ENCODE measurements at regions not wholly inside any gene's neighbourhood (a gene's known extent, or its start where the extent isn't known, plus 50 kb on each side); places are given as distances from the start of the nearest gene placed in this dataset.

DNA sequence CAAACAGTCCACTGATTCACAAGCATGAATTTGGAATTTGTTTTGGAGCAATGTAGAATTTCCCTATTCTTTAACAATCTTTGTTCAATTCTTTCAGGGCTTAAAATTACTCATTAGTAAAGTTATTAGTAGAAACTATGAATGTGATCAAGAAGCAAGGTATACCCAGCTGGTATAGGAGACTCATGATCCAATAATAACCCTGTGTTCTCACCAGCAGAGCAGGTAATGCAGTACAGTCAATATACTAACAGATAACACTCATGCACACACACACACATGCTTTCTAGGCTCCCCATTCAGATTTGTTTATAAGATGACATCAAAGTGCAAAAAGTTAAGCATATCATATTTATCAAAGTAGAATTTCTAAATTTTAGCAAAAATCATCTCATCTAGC, 445.2 kb downstream of the ELAVL2 start:
- no peak for TF ChIP-seq EZH2 (IDR thresholded peaks at IDR 0.05; ENCODE audit: insufficient read depth, poor library complexity, severe bottlenecking)
- no peak for TF ChIP-seq EZH2phosphoT487 (IDR thresholded peaks at IDR 0.05; ENCODE audit: insufficient read depth, low read depth)

DNA sequence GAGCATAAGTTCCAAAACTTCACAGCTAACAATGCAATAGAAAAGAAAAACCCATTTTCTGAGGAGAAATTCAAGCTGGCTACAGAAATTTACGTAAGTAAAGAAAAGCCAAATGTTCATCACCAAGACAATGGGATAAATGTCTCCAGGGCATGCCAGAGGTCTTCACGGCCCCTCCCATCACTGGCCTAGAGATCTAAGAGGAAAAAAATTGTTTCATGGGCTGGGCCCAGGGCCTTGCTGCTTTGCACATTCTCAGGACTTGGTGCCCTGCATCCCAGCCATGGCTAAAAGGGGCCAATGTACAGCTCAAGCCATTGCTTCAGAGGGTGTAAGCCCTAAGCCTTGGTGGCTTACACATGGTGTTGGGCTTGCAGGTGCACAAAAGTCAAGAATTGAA, 443.6 kb downstream of the ELAVL2 start:
- WGBS, 2 experiments (ENCODE audit: low coverage in 1 of 2, low lambda C conversion rate in 2 of 2, missing lambda C conversion rate in 2 of 2): 28 to 45% methylated on average over 2 of the region's 2 CpGs
- H3K9me3 ChIP-seq (ENCODE audit: low read depth): no peaks in the 10 kb centered on the region

More for the DNA sequence above, 445.2 kb downstream of the ELAVL2 start:
- Histone ChIP-seq H3K4me2 (ENCODE audit: unreplicated experiment) (no peak overlapping the region), H4K20me1 (ENCODE audit: insufficient read depth) (no peaks in the 10 kb centered on the region), H3K9me2 (ENCODE audit: insufficient read depth) (no peaks in the 10 kb centered on the region), H3K27me3 (replicated peaks; ENCODE audit: insufficient read depth) (no peaks in the 10 kb centered on the region), H3K4me1 (ENCODE audit: insufficient read depth) (peaks cover 18% of the 10 kb centered on the region), H2AFZ (no peak overlapping the region), H3F3A (ENCODE audit: insufficient read depth) (peaks cover 8% of the 10 kb centered on the region; the same call in 1 of the 2 replicates), H3K79me2 (ENCODE audit: insufficient read depth) (no peaks in the 10 kb centered on the region), H3K36me3 (ENCODE audit: low read depth) (no peaks in the 10 kb centered on the region), H3K9me3 (ENCODE audit: low read depth) (no peaks in the 10 kb centered on the region), H3K4me3 (no peak overlapping the region), H3K9ac (no peak overlapping the region), H3K27ac (no peak overlapping the region)
- in situ Hi-C loops (cut with MboI): no loop called here
- DNase-seq: no peak

DNA sequence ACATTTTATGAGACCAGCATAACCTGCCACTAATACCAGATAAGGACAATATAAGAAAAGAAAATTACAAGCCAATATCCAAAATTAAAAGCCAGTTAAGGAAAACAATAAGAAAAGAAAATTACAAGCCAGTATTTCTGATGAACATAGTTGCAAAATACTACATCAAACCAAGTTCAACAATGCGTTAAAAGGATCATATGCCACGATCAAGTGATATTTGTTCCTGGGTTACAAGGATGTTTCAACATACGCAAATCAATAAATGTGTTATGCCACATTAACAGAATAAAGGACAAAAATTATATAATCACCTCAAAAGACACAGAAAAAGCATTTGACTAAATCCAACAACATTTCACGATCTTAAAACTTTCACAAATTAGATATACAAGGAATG, 431.9 kb downstream of the ELAVL2 start:
- no peaks in the 10 kb centered on the region for H3K9me2 ChIP-seq (ENCODE audit: insufficient read depth)
- no peaks in the 10 kb centered on the region for H3K79me2 ChIP-seq (ENCODE audit: insufficient read depth)
- no peak for DNase-seq
- no peaks in the 10 kb centered on the region for H4K20me1 ChIP-seq (ENCODE audit: insufficient read depth)
- no peaks in the 10 kb centered on the region for H3F3A ChIP-seq (ENCODE audit: insufficient read depth)
- H3K9me3 ChIP-seq (ENCODE audit: low read depth): no peaks in the 10 kb centered on the region
- no peak overlapping the region for H2AFZ ChIP-seq
- no peak overlapping the region for H3K9ac ChIP-seq
- 40 to 42% methylated on average over 4 of the region's 4 CpGs for WGBS, 2 experiments (ENCODE audit: low coverage in 1 of 2, low lambda C conversion rate in 2 of 2, missing lambda C conversion rate in 2 of 2)
- no peaks in the 10 kb centered on the region for H3K27me3 ChIP-seq (replicated peaks; ENCODE audit: insufficient read depth)
- in situ Hi-C loops (cut with MboI): no loop called here
- TF ChIP-seq EZH2phosphoT487 (IDR thresholded peaks at IDR 0.05; ENCODE audit: insufficient read depth, low read depth) (no peak), EZH2 (IDR thresholded peaks at IDR 0.05; ENCODE audit: insufficient read depth, poor library complexity, severe bottlenecking) (no peak)
- no peaks in the 10 kb centered on the region for H3K36me3 ChIP-seq (ENCODE audit: low read depth)
- H3K4me1 ChIP-seq (ENCODE audit: insufficient read depth): no peaks in the 10 kb centered on the region
- no peak overlapping the region for H3K27ac ChIP-seq
- no peak overlapping the region for H3K4me3 ChIP-seq
- H3K4me2 ChIP-seq (ENCODE audit: unreplicated experiment): no peak overlapping the region

More for the DNA sequence above, 443.6 kb downstream of the ELAVL2 start:
- Histone ChIP-seq H4K20me1 (ENCODE audit: insufficient read depth) (no peaks in the 10 kb centered on the region), H3F3A (ENCODE audit: insufficient read depth) (peaks cover 4% of the 10 kb centered on the region; the same call in 1 of the 2 replicates), H3K27me3 (replicated peaks; ENCODE audit: insufficient read depth) (no peaks in the 10 kb centered on the region), H3K36me3 (ENCODE audit: low read depth) (no peaks in the 10 kb centered on the region), H3K4me2 (ENCODE audit: unreplicated experiment) (no peak overlapping the region), H3K27ac (no peak overlapping the region), H3K9me2 (ENCODE audit: insufficient read depth) (no peaks in the 10 kb centered on the region), H3K4me1 (ENCODE audit: insufficient read depth) (peaks cover 16% of the 10 kb centered on the region; the same call in 1 of the 2 replicates), H3K79me2 (ENCODE audit: insufficient read depth) (no peaks in the 10 kb centered on the region), H3K4me3 (no peak overlapping the region), H3K9ac (no peak overlapping the region), H2AFZ (no peak overlapping the region)
- no peak for DNase-seq
- TF ChIP-seq EZH2phosphoT487 (IDR thresholded peaks at IDR 0.05; ENCODE audit: insufficient read depth, low read depth) (no peak), EZH2 (IDR thresholded peaks at IDR 0.05; ENCODE audit: insufficient read depth, poor library complexity, severe bottlenecking) (no peak)
- in situ Hi-C loops (cut with MboI): no loop called here

DNA sequence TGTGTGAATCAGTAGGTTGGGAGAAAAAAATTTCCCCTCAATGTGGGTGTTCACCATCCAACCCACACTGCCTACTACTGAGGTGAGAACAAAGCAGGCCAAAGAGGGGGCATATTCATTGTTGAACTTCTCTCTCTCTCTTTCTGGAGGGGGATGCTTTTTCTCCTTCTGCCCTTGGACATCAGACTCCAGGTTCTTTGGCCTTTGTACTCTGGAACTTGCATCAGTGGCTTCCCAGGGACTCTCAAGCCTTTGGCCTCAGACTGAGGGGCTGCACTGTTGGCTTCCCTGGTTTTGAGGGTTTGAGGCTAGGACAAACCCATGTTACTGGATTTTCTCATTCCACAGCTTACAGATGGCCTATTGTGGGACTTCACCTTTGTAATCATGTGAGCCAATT, 417.2 kb downstream of the ELAVL2 start:
- H3K9me2 ChIP-seq (ENCODE audit: insufficient read depth): no peaks in the 10 kb centered on the region
- no peak for DNase-seq
- H3K4me3 ChIP-seq: no peak overlapping the region
- in situ Hi-C loops (cut with MboI): no loop called here
- no peaks in the 10 kb centered on the region for H3K36me3 ChIP-seq (ENCODE audit: low read depth)
- no peak overlapping the region for H2AFZ ChIP-seq
- no peaks in the 10 kb centered on the region for H3F3A ChIP-seq (ENCODE audit: insufficient read depth)
- H3K27ac ChIP-seq: no peak overlapping the region
- no peak for TF ChIP-seq EZH2phosphoT487 (IDR thresholded peaks at IDR 0.05; ENCODE audit: insufficient read depth, low read depth)
- no peak for TF ChIP-seq EZH2 (IDR thresholded peaks at IDR 0.05; ENCODE audit: insufficient read depth, poor library complexity, severe bottlenecking)
- H3K9me3 ChIP-seq (ENCODE audit: low read depth): no peaks in the 10 kb centered on the region
- no peaks in the 10 kb centered on the region for H3K27me3 ChIP-seq (replicated peaks; ENCODE audit: insufficient read depth)
- no peaks in the 10 kb centered on the region for H3K4me1 ChIP-seq (ENCODE audit: insufficient read depth)
- no peaks in the 10 kb centered on the region for H4K20me1 ChIP-seq (ENCODE audit: insufficient read depth)
- H3K79me2 ChIP-seq (ENCODE audit: insufficient read depth): no peaks in the 10 kb centered on the region
- no peak overlapping the region for H3K9ac ChIP-seq
- no peak overlapping the region for H3K4me2 ChIP-seq (ENCODE audit: unreplicated experiment)

DNA sequence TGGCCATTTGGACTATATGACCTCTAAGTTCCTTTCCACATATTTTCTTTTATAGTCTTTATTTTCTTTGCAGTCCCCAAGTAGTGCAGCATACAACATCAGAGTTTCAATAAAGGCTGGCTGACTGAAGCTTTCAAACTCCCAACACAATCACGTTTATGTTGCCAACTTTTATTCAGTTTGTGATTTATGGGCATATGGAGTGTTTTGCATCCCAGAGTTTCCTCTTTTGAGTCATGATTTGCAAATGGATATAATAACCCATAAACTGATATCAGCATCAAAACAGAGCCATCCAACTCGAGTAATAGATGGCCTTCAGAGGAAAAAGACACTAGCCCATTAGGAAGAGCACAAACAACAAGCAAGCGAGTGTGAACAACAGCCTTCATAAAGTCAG, 414.0 kb downstream of the ELAVL2 start:
- 0 to 2% methylated on average over 3 of the region's 3 CpGs for WGBS, 2 experiments (ENCODE audit: low coverage in 1 of 2, low lambda C conversion rate in 2 of 2, missing lambda C conversion rate in 2 of 2)
- in situ Hi-C loops (cut with MboI): no loop called here

More for the DNA sequence above, 414.0 kb downstream of the ELAVL2 start:
- no peaks in the 10 kb centered on the region for H4K20me1 ChIP-seq (ENCODE audit: insufficient read depth)
- H3K9me2 ChIP-seq (ENCODE audit: insufficient read depth): no peaks in the 10 kb centered on the region
- no peaks in the 10 kb centered on the region for H3K9me3 ChIP-seq (ENCODE audit: low read depth)
- no peaks in the 10 kb centered on the region for H3F3A ChIP-seq (ENCODE audit: insufficient read depth)
- no peaks in the 10 kb centered on the region for H3K36me3 ChIP-seq (ENCODE audit: low read depth)
- H3K9ac ChIP-seq: no peak overlapping the region
- no peak overlapping the region for H3K4me2 ChIP-seq (ENCODE audit: unreplicated experiment)
- H3K27ac ChIP-seq: no peak overlapping the region
- no peaks in the 10 kb centered on the region for H3K79me2 ChIP-seq (ENCODE audit: insufficient read depth)
- DNase-seq: no peak
- no peak for TF ChIP-seq EZH2phosphoT487 (IDR thresholded peaks at IDR 0.05; ENCODE audit: insufficient read depth, low read depth)
- no peak for TF ChIP-seq EZH2 (IDR thresholded peaks at IDR 0.05; ENCODE audit: insufficient read depth, poor library complexity, severe bottlenecking)
- H3K27me3 ChIP-seq (replicated peaks; ENCODE audit: insufficient read depth): no peaks in the 10 kb centered on the region
- no peaks in the 10 kb centered on the region for H3K4me1 ChIP-seq (ENCODE audit: insufficient read depth)
- no peak overlapping the region for H2AFZ ChIP-seq
- H3K4me3 ChIP-seq: no peak overlapping the region
